Mammary epithelial cell (primary cell): ENCODE measurements at regions not wholly inside any gene's neighbourhood (a gene's known extent, or its start where the extent isn't known, plus 50 kb on each side); places are given as distances from the start of the nearest gene placed in this dataset.

Source experiments
- CTCF ChIP-seq, 2 donors: IDR thresholded peaks in 1 of 2; conservative IDR thresholded peaks in 1 of 2; 2 replicates each; pipeline ENCODE4 v1.5.1; 2011 to 2012; ENCODE audit warnings: inconsistent platforms in 2 of 2, low read length in 2 of 2, mild to moderate bottlenecking in 2 of 2, control low read depth in 1 of 2, low read depth in 1 of 2; ENCODE audit not compliant: insufficient read depth in 1 of 2; ENCODE audit errors: extremely low read depth in 1 of 2
- EZH2 ChIP-seq: IDR thresholded peaks from 2 replicates; pipeline ENCODE4 v1.6.1; 2012; ENCODE audit warnings: low read length, inconsistent platforms, borderline replicate concordance

- TF ChIP-seq CTCF (conservative IDR thresholded peaks at IDR 0.05 in 1 of 2, IDR thresholded peaks at IDR 0.05 in 1 of 2; ENCODE audit: extremely low read depth in 1 of 2, insufficient read depth in 1 of 2, low read depth in 1 of 2, low read length in 2 of 2) = no peak
- TF ChIP-seq EZH2 = no peak
These were observed 147.2 kb upstream of the ZNF507 start for GRCh38 chr19:32197896-32198882.
